GM19467 (cell line): ENCODE measurements at regions not wholly inside any gene's neighbourhood (a gene's known extent, or its start where the extent isn't known, plus 50 kb on each side); places are given as distances from the start of the nearest gene placed in this dataset.

Source experiments
- ATAC-seq: cut with Tn5 transposase; IDR thresholded peaks from one replicate; pipeline ENCODE4 v1.9.1; 2021; ENCODE audit warnings: mild to moderate bottlenecking, moderate library complexity; ENCODE audit not compliant: unreplicated experiment

- ATAC-seq: no peak
These were observed 871.8 kb upstream of the CHAC2 start for GRCh38 chr2:52895726-52896340.

GRCh38 chr2:52886556-52886955 lies 881.0 kb upstream of the CHAC2 start:
- no peak for ATAC-seq

GRCh38 chr2:52884761-52885352 lies 882.7 kb upstream of the CHAC2 start:
- ATAC-seq: no peak

GRCh38 chr2:52882974-52883373 lies 884.6 kb upstream of the CHAC2 start:
- no peak for ATAC-seq

- ATAC-seq: no peak
These were observed 886.0 kb upstream of the CHAC2 start for GRCh38 chr2:52881606-52882005.

GRCh38 chr2:52880872-52881271 lies 886.7 kb upstream of the CHAC2 start:
- no peak for ATAC-seq

GRCh38 chr2:52879561-52879960 lies 888.0 kb upstream of the CHAC2 start:
- ATAC-seq: no peak

GRCh38 chr2:52877703-52878102 lies 889.9 kb upstream of the CHAC2 start:
- no peak for ATAC-seq

- ATAC-seq: no peak
These were observed 893.0 kb upstream of the CHAC2 start for GRCh38 chr2:52874466-52875106.

- ATAC-seq: no peak
These were observed 904.8 kb upstream of the CHAC2 start for GRCh38 chr2:52862801-52863200.

- no peak for ATAC-seq
These were observed 906.0 kb upstream of the CHAC2 start for GRCh38 chr2:52861596-52861995.

GRCh38 chr2:52859065-52859464 lies 908.5 kb upstream of the CHAC2 start:
- no peak for ATAC-seq

GRCh38 chr2:52857722-52858121 lies 909.9 kb upstream of the CHAC2 start:
- no peak for ATAC-seq

- ATAC-seq: no peak
These were observed 915.6 kb upstream of the CHAC2 start for GRCh38 chr2:52852006-52852405.

- no peak for ATAC-seq
These were observed 922.7 kb upstream of the CHAC2 start for GRCh38 chr2:52844701-52845423.

GRCh38 chr2:52835909-52836308 lies 931.7 kb upstream of the CHAC2 start:
- no peak for ATAC-seq

GRCh38 chr2:52831216-52831615 lies 936.4 kb upstream of the CHAC2 start:
- ATAC-seq: no peak

GRCh38 chr2:52828112-52828511 lies 939.5 kb upstream of the CHAC2 start:
- ATAC-seq: no peak

- no peak for ATAC-seq
These were observed 946.0 kb upstream of the CHAC2 start for GRCh38 chr2:52821631-52822030.

- ATAC-seq: no peak
These were observed 948.6 kb upstream of the CHAC2 start for GRCh38 chr2:52818958-52819357.

GRCh38 chr2:52810460-52810859 lies 957.1 kb upstream of the CHAC2 start:
- ATAC-seq: no peak

GRCh38 chr2:52805901-52806410 lies 961.6 kb upstream of the CHAC2 start:
- no peak for ATAC-seq
